GM12891 (cell line): ENCODE measurements at regions not wholly inside any gene's neighbourhood (a gene's known extent, or its start where the extent isn't known, plus 50 kb on each side); places are given as distances from the start of the nearest gene placed in this dataset.

Experiments used
- DNase-seq: peaks from one replicate; pipeline ENCODE4 v3.0.0; 2011; ENCODE audit warnings: low spot score; ENCODE audit not compliant: insufficient read length
- FAIRE-seq: peaks from 2 replicates; lab custom pipeline; 2011; peaks lifted over from hg19 to GRCh38; lab: Jason Lieb, UNC
- PAX5 ChIP-seq: IDR thresholded peaks from 2 replicates; pipeline ENCODE4 v1.6.1; 2011; ENCODE audit warnings: low read length, moderate library complexity, mild to moderate bottlenecking; ENCODE audit not compliant: insufficient read depth, severe bottlenecking
- POLR2A ChIP-seq: IDR thresholded peaks from 2 replicates; pipeline ENCODE4 v1.6.1; 2011; ENCODE audit warnings: low read depth, low read length, control low read depth
- POLR2AphosphoS5 ChIP-seq: IDR thresholded peaks from 2 replicates; pipeline ENCODE4 v1.6.1; 2011; ENCODE audit warnings: low read depth, low read length, control low read depth
- POU2F2 ChIP-seq: IDR thresholded peaks from 2 replicates; pipeline ENCODE4 v1.6.1; 2011; ENCODE audit warnings: low read depth, mild to moderate bottlenecking, control low read depth, low read length, moderate library complexity
- SPI1 ChIP-seq: IDR thresholded peaks from 2 replicates; pipeline ENCODE4 v1.6.1; 2011; ENCODE audit warnings: low read depth, low read length, control low read depth
- TAF1 ChIP-seq: IDR thresholded peaks from 2 replicates; pipeline ENCODE4 v1.6.1; 2011; ENCODE audit warnings: low read depth, low read length, control low read depth

DNA sequence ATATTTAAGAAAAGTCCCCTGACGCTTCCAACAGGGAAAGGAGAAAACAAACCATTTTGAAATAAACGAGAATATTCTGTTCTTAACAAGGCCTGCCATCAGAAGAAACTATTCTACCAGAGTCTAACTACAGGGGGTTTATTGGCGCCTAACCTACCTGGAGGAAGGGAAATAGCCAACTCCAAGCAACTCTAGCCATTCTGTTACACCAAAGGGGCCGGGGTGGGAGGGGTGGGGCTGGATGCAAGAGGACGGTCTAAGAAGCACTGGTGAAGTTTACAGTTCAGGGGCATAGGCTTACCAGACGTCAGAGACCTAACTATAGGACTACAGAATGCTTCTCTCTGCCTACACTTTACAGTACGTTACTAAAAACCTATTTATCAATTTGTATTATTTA, 60.5 kb upstream of the GALNT5 start:
- DNase-seq (no peak), FAIRE-seq (no peak)
- TF ChIP-seq TAF1 = no peak
- TF ChIP-seq SPI1 = no peak
- TF ChIP-seq POU2F2 = no peak
- no peak for TF ChIP-seq POLR2A
- no peak for TF ChIP-seq PAX5
- no peak for TF ChIP-seq POLR2AphosphoS5

DNA sequence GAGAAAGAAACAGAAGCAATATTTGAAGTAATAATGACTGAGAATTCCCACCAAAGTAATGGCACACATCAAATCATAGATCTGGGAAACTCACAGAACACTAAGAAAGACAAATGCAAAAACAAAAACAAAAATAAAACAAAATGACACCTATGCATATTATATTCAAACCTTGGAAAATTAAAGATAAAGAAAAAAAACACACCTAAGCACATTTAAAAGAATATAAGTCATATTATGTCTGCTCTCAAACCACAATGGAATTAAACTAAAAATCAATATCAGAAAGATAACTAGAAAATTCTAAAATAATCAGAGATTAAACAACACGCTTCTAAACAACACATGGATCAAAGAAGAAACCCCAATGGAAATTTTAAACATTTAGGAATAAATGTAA, 59.7 kb upstream of the GALNT5 start:
- DNase-seq (no peak), FAIRE-seq (no peak)
- TF ChIP-seq POU2F2 (no peak), TAF1 (no peak), POLR2AphosphoS5 (no peak), SPI1 (no peak), POLR2A (no peak), PAX5 (no peak)

- TF ChIP-seq TAF1 (no peak), POU2F2 (no peak), PAX5 (no peak), SPI1 (no peak), POLR2AphosphoS5 (no peak), POLR2A (no peak)
- FAIRE-seq (no peak), DNase-seq (no peak)
These were observed 53.9 kb upstream of the GALNT5 start for GRCh38 chr2:157203651-157204050.

DNA sequence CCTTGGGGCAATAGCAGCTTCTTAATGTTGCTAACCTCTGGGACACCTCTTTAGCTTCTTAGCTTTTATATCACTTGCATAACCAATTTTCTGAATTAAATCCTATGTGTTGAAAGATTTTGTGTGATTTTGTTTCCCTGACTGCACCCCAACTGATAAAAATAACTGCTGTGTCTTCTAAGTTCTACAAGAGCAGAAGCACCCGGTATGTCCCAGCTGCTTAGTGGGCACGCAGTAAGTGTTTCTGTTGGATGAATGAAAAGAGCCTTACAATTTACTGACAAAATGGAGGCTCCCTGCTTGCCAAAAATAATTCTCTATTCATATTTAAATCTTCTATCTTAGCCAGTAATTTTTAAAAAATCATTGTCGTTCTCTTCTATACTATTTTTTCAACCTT, 53.1 kb upstream of the GALNT5 start:
- no peak for TF ChIP-seq SPI1
- no peak for TF ChIP-seq POLR2A
- TF ChIP-seq PAX5 = no peak
- DNase-seq = no peak
- no peak for FAIRE-seq

- no peak for FAIRE-seq
- no peak for DNase-seq
- TF ChIP-seq SPI1 (no peak), TAF1 (no peak), POLR2A (no peak), POU2F2 (no peak), PAX5 (no peak), POLR2AphosphoS5 (no peak)
These were observed 50.6 kb upstream of the GALNT5 start for GRCh38 chr2:157206916-157207315.
